ENCODE measurements at regions not wholly inside any gene's neighbourhood (a gene's known extent, or its start where the extent isn't known, plus 50 kb on each side); places are given as distances from the start of the nearest gene placed in this dataset.

GRCh38 chr14:101369194-101369915 lies 191.9 kb upstream of the DIO3 start:
- TF ChIP-seq GATA2 (IDR thresholded peaks at IDR 0.05; ENCODE audit: low read depth, low read length) = no peak
- TF ChIP-seq GATA3 (IDR thresholded peaks at IDR 0.05; ENCODE audit: low read depth, low read length) = no peak
